Endothelial cell of umbilical vein (primary cell): ENCODE measurements at regions not wholly inside any gene's neighbourhood (a gene's known extent, or its start where the extent isn't known, plus 50 kb on each side); places are given as distances from the start of the nearest gene placed in this dataset.

Experiments
- BruUV-seq: library from RNA; stranded (reverse); fragments of 400-500 nt; replicated peaks from 2 replicates; lab custom pipeline; 2021; lab: Mats Ljungman, UMichigan
- CTCF ChIA-PET: fragments of 300-600, 350-600 bp; sonication (Branson Sonifier 250); formaldehyde crosslinking; loops from one replicate; lab custom pipeline; 2021; ENCODE audit warnings: antibody characterized with exemption, inconsistent platforms; lab: Charles Lee
- POLR2A ChIA-PET: fragments of 300-600, 350-600 bp; sonication (Branson Sonifier 250); formaldehyde crosslinking; loops from one replicate; lab custom pipeline; 2021; ENCODE audit warnings: antibody characterized with exemption, inconsistent platforms; lab: Charles Lee
- DNase-seq: peaks from one replicate; pipeline ENCODE4 v3.0.0-alpha.2; 2011; ENCODE audit warnings: low read depth, low spot score
- FAIRE-seq: peaks from 2 replicates; lab custom pipeline; 2011; peaks lifted over from hg19 to GRCh38; lab: Jason Lieb, UNC
- H2AFZ ChIP-seq: 2 replicates; pipeline ENCODE4 v1.6.0; 2012; ENCODE audit warnings: low read depth, low read length, control low read depth, inconsistent platforms
- H3K27ac ChIP-seq: 2 replicates; pipeline ENCODE4 v1.5.1; 2011; ENCODE audit warnings: low read depth, mild to moderate bottlenecking, control low read depth, low read length, moderate library complexity; ENCODE audit not compliant: insufficient read depth
- H3K27me3 ChIP-seq, 2 experiments: 2 replicates each; pipeline versions ENCODE4 v1.6.0 to v1.6.1; 2011; ENCODE audit warnings: low read length in 2 of 2, mixed read lengths in 1 of 2; ENCODE audit not compliant: control insufficient read depth in 2 of 2, insufficient read depth in 2 of 2
- H3K36me3 ChIP-seq, 2 experiments: 2 replicates in 1 of 2; 3 replicates in 1 of 2; pipeline ENCODE4 v1.5.1; 2011; ENCODE audit warnings: low read length in 2 of 2, mild to moderate bottlenecking in 1 of 2, moderate library complexity in 1 of 2; ENCODE audit not compliant: control insufficient read depth in 2 of 2, insufficient read depth in 2 of 2; ENCODE audit errors: extremely low read depth in 1 of 2
- H3K4me1 ChIP-seq: 3 replicates; pipeline ENCODE4 v1.5.1; 2011; ENCODE audit warnings: mild to moderate bottlenecking, low read length; ENCODE audit not compliant: control insufficient read depth, insufficient read depth; ENCODE audit errors: extremely low read depth
- H3K4me2 ChIP-seq: 2 replicates; pipeline ENCODE4 v1.6.1; 2011; ENCODE audit warnings: low read length, control low read depth, mixed read lengths; ENCODE audit not compliant: insufficient read depth
- H3K4me3 ChIP-seq, 3 experiments: fragments of 200-600 bp in 1 of 3; sonication (generic), shearing (Covaris generic) in 1 of 3; replicated peaks in 1 of 3; 2 replicates each; pipeline ENCODE4 v1.5.1; 2011 to 2016; ENCODE audit warnings: control low read depth in 3 of 3, low read length in 3 of 3, mild to moderate bottlenecking in 2 of 3, inconsistent platforms in 1 of 3, low read depth in 1 of 3, moderate library complexity in 1 of 3; ENCODE audit not compliant: insufficient read depth in 1 of 3
- H3K79me2 ChIP-seq: 2 replicates; pipeline ENCODE4 v1.6.0; 2012; ENCODE audit warnings: low read length, inconsistent platforms; ENCODE audit not compliant: control insufficient read depth, insufficient read depth
- H3K9ac ChIP-seq: replicated peaks from 2 replicates; pipeline ENCODE3; 2011; ENCODE audit warnings: low read length, control low read depth; ENCODE audit not compliant: insufficient read depth; ENCODE audit errors: extremely low read depth
- H3K9me1 ChIP-seq: replicated peaks from 3 replicates; pipeline ENCODE4 v1.6.0; 2011; ENCODE audit warnings: mild to moderate bottlenecking, low read length; ENCODE audit not compliant: control insufficient read depth, insufficient read depth; ENCODE audit errors: extremely low read depth
- H3K9me3 ChIP-seq: replicated peaks from 2 replicates; pipeline ENCODE4 v1.5.1; 2012; ENCODE audit warnings: low read length, inconsistent platforms; ENCODE audit not compliant: control insufficient read depth, insufficient read depth
- H4K20me1 ChIP-seq: replicated peaks from 2 replicates; pipeline ENCODE3; 2011; ENCODE audit warnings: mild to moderate bottlenecking, low read length; ENCODE audit not compliant: control insufficient read depth, insufficient read depth; ENCODE audit errors: extremely low read depth
- EZH2 ChIP-seq: IDR thresholded peaks from 2 replicates; pipeline ENCODE4 v1.6.1; 2012; ENCODE audit warnings: borderline replicate concordance, low read depth, mild to moderate bottlenecking, moderate library complexity, low read length, inconsistent platforms; ENCODE audit not compliant: severe bottlenecking
- FOS ChIP-seq: IDR thresholded peaks from 2 replicates; pipeline ENCODE4 v1.6.1; 2011; ENCODE audit warnings: mild to moderate bottlenecking, low read length, moderate library complexity, borderline replicate concordance; ENCODE audit not compliant: insufficient read depth
- GATA2 ChIP-seq: IDR thresholded peaks from 2 replicates; pipeline ENCODE4 v1.7.0; 2011; ENCODE audit warnings: low read depth, mild to moderate bottlenecking, moderate library complexity, mixed read lengths, low read length; ENCODE audit not compliant: insufficient read length, insufficient read depth
- JUN ChIP-seq: IDR thresholded peaks from 2 replicates; pipeline ENCODE4 v1.6.1; 2011; ENCODE audit warnings: borderline replicate concordance, low read depth; ENCODE audit not compliant: insufficient read length, insufficient read depth
- MYC ChIP-seq: IDR thresholded peaks from one replicate; pipeline ENCODE4 v1.6.1; 2011; ENCODE audit warnings: mild to moderate bottlenecking, low read depth, low read length
- POLR2A ChIP-seq: IDR thresholded peaks from 2 replicates; pipeline ENCODE4 v1.6.1; 2012; ENCODE audit warnings: low read depth, mild to moderate bottlenecking, control low read depth, low read length
- POLR2AphosphoS5 ChIP-seq: IDR thresholded peaks from 2 replicates; pipeline ENCODE4 v1.6.1; 2012; ENCODE audit warnings: low read depth, mild to moderate bottlenecking, control low read depth, low read length, moderate library complexity; ENCODE audit not compliant: insufficient read depth
- dilution Hi-C: fragments of 300-500 bp; cut with MboI; formaldehyde crosslinking; loops from one replicate; pipeline ENCODE4 v1.15.0; 2019; ENCODE audit warnings: low sequenced_read_pairs; ENCODE audit not compliant: extremely low pct_ligation_motif_present
- intact Hi-C: fragments of 100-400 bp; cut with micrococcal nuclease; formaldehyde crosslinking; loops from one replicate; pipeline ENCODE4 v1.10.0; 2022
- TF ChIP-seq, protein P1 (sequence below): IDR thresholded peaks from 2 replicates; pipeline ENCODE4 v1.6.1; 2011; ENCODE audit not compliant: insufficient read depth, insufficient read length
- TF ChIP-seq, protein P2 (sequence below), 2 donors: IDR thresholded peaks; 1 replicate in 1 of 2; 2 replicates in 1 of 2; pipeline ENCODE4 v1.5.1; 2011; ENCODE audit warnings: low read length in 2 of 2, mild to moderate bottlenecking in 2 of 2, moderate library complexity in 2 of 2, control low read depth in 1 of 2, inconsistent platforms in 1 of 2, low read depth in 1 of 2; ENCODE audit not compliant: insufficient read depth in 1 of 2; ENCODE audit errors: extremely low read depth in 1 of 2

DNA sequence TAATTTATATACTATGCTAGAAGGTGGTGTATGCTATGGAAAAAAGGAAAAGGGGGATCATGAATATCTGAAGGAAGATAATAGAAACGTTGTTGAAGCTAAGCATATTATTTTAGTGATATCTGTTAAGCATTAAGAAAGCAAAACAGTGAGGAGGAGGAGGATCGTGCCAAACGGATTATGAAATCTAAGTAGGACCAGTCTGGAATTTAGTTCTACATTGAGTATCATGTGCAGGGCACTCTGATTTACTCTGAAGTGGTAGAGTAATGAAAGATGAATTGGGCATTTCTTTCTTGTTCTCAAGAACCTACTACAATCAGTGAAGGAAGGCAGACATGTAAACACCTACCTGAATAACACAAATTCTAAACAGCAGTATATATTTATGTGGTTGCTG is 195.3 kb downstream of the CYB561 start:
- POLR2A ChIA-PET: no interaction called here
- H3K79me2 ChIP-seq: no peaks in the 10 kb centered on the region

More for the DNA sequence above, 195.3 kb downstream of the CYB561 start:
- FAIRE-seq (no peak), DNase-seq (no peak)
- Histone ChIP-seq H2AFZ (no peak overlapping the region), H3K36me3 (no peaks in the 10 kb centered on the region), H3K27me3 (no peaks in the 10 kb centered on the region), H3K4me3 (no peak overlapping the region), H3K4me2 (no peak overlapping the region), H3K4me1 (peaks cover 11% of the 10 kb centered on the region), H4K20me1 (no peaks in the 10 kb centered on the region), H3K27ac (no peak overlapping the region), H3K9ac (no peak overlapping the region), H3K9me1 (no peaks in the 10 kb centered on the region), H3K9me3 (no peaks in the 10 kb centered on the region)
- TF ChIP-seq MYC (no peak), JUN (no peak), GATA2 (no peak), POLR2A (no peak), POLR2AphosphoS5 (no peak), FOS (no peak), EZH2 (no peak)
- TF ChIP-seq, protein P1, sequence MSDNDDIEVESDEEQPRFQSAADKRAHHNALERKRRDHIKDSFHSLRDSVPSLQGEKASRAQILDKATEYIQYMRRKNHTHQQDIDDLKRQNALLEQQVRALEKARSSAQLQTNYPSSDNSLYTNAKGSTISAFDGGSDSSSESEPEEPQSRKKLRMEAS: no peak
- TF ChIP-seq, protein P2, sequence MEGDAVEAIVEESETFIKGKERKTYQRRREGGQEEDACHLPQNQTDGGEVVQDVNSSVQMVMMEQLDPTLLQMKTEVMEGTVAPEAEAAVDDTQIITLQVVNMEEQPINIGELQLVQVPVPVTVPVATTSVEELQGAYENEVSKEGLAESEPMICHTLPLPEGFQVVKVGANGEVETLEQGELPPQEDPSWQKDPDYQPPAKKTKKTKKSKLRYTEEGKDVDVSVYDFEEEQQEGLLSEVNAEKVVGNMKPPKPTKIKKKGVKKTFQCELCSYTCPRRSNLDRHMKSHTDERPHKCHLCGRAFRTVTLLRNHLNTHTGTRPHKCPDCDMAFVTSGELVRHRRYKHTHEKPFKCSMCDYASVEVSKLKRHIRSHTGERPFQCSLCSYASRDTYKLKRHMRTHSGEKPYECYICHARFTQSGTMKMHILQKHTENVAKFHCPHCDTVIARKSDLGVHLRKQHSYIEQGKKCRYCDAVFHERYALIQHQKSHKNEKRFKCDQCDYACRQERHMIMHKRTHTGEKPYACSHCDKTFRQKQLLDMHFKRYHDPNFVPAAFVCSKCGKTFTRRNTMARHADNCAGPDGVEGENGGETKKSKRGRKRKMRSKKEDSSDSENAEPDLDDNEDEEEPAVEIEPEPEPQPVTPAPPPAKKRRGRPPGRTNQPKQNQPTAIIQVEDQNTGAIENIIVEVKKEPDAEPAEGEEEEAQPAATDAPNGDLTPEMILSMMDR (IDR thresholded peaks at IDR 0.05; ENCODE audit: extremely low read depth in 1 of 2, insufficient read depth in 1 of 2, low read depth in 1 of 2, low read length in 2 of 2): no peak
- CTCF ChIA-PET: interaction anchor here (1.5 kb wide), 1 partner anchor 12 kb away, joined by 3 read pairs; no protein-coding TSS in a partner anchor
- intact Hi-C loops: no loop called here
- BruUV-seq: no TSS peak
- dilution Hi-C loops: no loop called here
